ENCODE measurements at regions not wholly inside any gene's neighbourhood (a gene's known extent, or its start where the extent isn't known, plus 50 kb on each side); places are given as distances from the start of the nearest gene placed in this dataset.

GRCh38 chr4:114334884-114335330 lies 263.7 kb upstream of the UGT8 start:
- H3K4me3 ChIP-seq (ENCODE audit: low read length), result no peak overlapping the region
- TF ChIP-seq ZNF274 (IDR thresholded peaks at IDR 0.05; ENCODE audit: low read depth, low read length), result no peak

- TF ChIP-seq ZNF274 (IDR thresholded peaks at IDR 0.05; ENCODE audit: low read depth, low read length), result no peak
- no peak overlapping the region for H3K4me3 ChIP-seq (ENCODE audit: low read length)
Measured at GRCh38 chr4:114335339-114335738, 263.3 kb upstream of the UGT8 start.

GRCh38 chr4:114343015-114343414 lies 255.6 kb upstream of the UGT8 start:
- no peak for TF ChIP-seq ZNF274 (IDR thresholded peaks at IDR 0.05; ENCODE audit: low read depth, low read length)

DNA sequence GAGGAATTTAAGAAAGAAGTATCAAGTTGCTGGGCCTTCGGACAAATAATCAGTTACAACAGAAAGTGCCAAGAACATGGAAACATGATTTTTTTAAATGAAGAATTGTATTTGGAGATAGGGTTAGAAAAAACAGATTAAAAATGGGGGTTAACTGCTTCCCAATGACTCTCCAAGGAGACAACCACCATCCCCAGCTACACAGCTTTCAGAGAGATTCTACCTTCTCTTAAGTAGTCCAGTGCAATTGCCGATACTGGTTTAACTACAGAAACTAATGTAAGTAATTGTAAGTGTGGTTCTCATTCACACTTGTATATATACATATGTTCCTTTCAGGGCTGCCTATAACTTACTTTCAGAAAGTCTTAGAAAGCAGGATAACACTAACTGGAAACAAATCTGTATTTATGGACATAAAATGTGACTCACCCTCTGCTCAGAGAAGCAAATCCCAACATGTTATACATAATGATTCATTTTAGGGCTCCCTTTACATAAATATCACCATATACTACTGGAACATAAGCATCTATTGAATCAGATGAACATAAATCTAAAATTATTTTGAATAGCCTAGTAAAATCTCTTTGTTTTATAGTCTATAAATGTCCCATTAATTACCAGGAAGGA lies 248.9 kb upstream of the UGT8 start:
- no peak for TF ChIP-seq ZNF274 (IDR thresholded peaks at IDR 0.05; ENCODE audit: low read depth, low read length)
- H3K4me3 ChIP-seq (ENCODE audit: low read length), result no peak overlapping the region

More at GRCh38 chr4:114343015-114343414, 255.6 kb upstream of the UGT8 start:
- H3K4me3 ChIP-seq (ENCODE audit: low read length), result no peak overlapping the region

GRCh38 chr4:114358901-114359300 lies 239.7 kb upstream of the UGT8 start:
- H3K4me3 ChIP-seq (ENCODE audit: low read length), result no peak overlapping the region
- TF ChIP-seq ZNF274 (IDR thresholded peaks at IDR 0.05; ENCODE audit: low read depth, low read length), result no peak

DNA sequence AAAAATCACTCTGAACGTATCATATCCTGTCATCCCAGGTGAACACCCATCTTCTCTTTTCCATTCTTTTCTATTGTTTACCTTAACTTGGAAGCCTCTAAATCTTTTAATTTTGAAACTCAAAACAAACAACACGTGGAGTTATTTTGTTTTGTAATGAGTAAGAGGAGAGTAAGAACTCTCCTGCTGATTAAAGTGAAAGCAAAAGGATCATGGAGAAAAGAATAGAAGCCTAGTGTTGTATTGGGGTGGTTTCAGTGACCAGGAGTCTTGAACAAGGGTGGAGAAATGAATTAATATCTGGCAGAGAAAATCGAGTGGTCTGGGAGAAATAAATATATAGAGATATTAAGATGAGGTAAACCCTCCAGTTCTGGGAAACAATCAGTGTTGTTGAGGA lies 237.4 kb upstream of the UGT8 start:
- no peak overlapping the region for H3K4me3 ChIP-seq (ENCODE audit: low read length)
- no peak for TF ChIP-seq ZNF274 (IDR thresholded peaks at IDR 0.05; ENCODE audit: low read depth, low read length)

GRCh38 chr4:114364857-114365256 lies 233.8 kb upstream of the UGT8 start:
- no peak for TF ChIP-seq ZNF274 (IDR thresholded peaks at IDR 0.05; ENCODE audit: low read depth, low read length)
- H3K4me3 ChIP-seq (ENCODE audit: low read length), result no peak overlapping the region

- H3K4me3 ChIP-seq (ENCODE audit: low read length), result no peak overlapping the region
- no peak for TF ChIP-seq ZNF274 (IDR thresholded peaks at IDR 0.05; ENCODE audit: low read depth, low read length)
Measured at GRCh38 chr4:114365591-114365990, 233.0 kb upstream of the UGT8 start.

DNA sequence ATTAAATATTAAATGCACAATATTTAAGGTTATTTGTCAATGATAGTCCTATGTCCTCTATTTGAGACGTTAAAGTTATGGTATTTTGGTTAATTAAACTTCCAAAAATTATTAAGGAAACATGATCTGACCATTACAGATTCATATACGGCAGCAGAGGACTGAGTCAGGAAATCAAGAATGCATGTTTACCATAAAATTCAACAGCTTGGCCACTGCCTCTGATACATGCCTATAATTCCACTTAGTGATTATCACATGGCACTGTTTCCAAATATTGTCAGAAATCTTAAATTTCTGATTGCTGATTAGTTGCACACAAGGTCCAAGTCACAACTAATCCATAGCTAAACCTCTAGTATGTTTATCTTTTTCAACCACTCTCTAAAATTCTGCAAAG lies 232.2 kb upstream of the UGT8 start:
- no peak overlapping the region for H3K4me3 ChIP-seq (ENCODE audit: low read length)
- no peak for TF ChIP-seq ZNF274 (IDR thresholded peaks at IDR 0.05; ENCODE audit: low read depth, low read length)

GRCh38 chr4:114368751-114369150 lies 229.9 kb upstream of the UGT8 start:
- H3K4me3 ChIP-seq (ENCODE audit: low read length), result no peak overlapping the region
- no peak for TF ChIP-seq ZNF274 (IDR thresholded peaks at IDR 0.05; ENCODE audit: low read depth, low read length)

- no peak for TF ChIP-seq ZNF274 (IDR thresholded peaks at IDR 0.05; ENCODE audit: low read depth, low read length)
- H3K4me3 ChIP-seq (ENCODE audit: low read length), result no peak overlapping the region
Measured at GRCh38 chr4:114373508-114373907, 225.1 kb upstream of the UGT8 start.

GRCh38 chr4:114378305-114378903 lies 220.2 kb upstream of the UGT8 start:
- no peak for TF ChIP-seq ZNF274 (IDR thresholded peaks at IDR 0.05; ENCODE audit: low read depth, low read length)
- H3K4me3 ChIP-seq (ENCODE audit: low read length), result no peak overlapping the region

GRCh38 chr4:114383067-114383466 lies 215.5 kb upstream of the UGT8 start:
- H3K4me3 ChIP-seq (ENCODE audit: low read length), result no peak overlapping the region
- no peak for TF ChIP-seq ZNF274 (IDR thresholded peaks at IDR 0.05; ENCODE audit: low read depth, low read length)

- no peak for TF ChIP-seq ZNF274 (IDR thresholded peaks at IDR 0.05; ENCODE audit: low read depth, low read length)
- H3K4me3 ChIP-seq (ENCODE audit: low read length), result no peak overlapping the region
Measured at GRCh38 chr4:114383721-114384120, 214.9 kb upstream of the UGT8 start.

DNA sequence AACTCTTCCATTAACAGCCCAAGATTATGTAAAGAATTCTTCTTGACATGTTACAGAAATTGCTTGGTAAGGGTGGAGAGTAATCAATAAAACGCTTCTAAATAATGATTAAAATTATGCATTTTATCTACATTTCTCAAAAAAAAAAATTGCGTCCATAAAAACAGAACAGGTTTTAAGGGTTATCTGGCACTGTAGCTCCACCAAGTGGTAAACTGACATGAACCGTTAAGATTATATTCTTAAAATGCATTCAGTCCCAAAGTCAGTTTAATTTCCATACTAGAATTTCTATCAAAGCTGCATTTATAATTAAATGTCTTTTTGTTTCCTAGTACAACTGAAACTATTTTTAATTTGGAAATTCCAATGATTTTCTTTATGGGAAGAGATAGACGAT lies 214.0 kb upstream of the UGT8 start:
- H3K4me3 ChIP-seq (ENCODE audit: low read length), result no peak overlapping the region
- no peak for TF ChIP-seq ZNF274 (IDR thresholded peaks at IDR 0.05; ENCODE audit: low read depth, low read length)
